GDM1 (cell line): ENCODE measurements at regions not wholly inside any gene's neighbourhood (a gene's known extent, or its start where the extent isn't known, plus 50 kb on each side); places are given as distances from the start of the nearest gene placed in this dataset.
"Not testable (repeated sequence)": the region's sequence is repeated elsewhere in the genome, so short reads cannot be mapped to it uniquely, and the experiment has no call there.

Experiments
- DNase-seq: peaks from one replicate; lab custom pipeline; 2025; lab: John Stamatoyannopoulos, UW

GRCh38 chr16:51542981-51543815 is 392.1 kb upstream of the SALL1 start:
- DNase-seq: no peak

DNA sequence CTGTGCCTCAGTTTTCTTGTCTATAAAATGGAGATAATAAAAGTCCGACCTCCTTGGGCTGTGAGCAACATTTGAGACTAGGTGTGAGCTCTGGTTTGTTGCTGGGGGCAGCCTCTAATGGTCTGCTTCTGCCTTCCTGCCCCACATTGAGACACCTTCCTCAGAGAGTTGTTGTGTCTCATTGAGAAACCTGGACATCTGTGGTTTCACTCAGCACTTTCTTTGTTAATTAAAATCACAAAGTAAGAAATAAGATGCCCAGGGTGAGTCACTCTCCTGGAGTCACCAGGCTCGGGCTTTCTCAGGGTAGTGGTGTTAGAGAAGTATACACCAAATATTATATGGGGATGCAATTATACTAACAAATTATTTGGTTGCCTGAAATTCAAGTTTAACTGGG is 389.2 kb upstream of the SALL1 start:
- DNase-seq: no peak

GRCh38 chr16:51538707-51539498 is 387.8 kb upstream of the SALL1 start:
- no peak for DNase-seq

GRCh38 chr16:51535591-51535990 is 384.5 kb upstream of the SALL1 start:
- DNase-seq: no peak

GRCh38 chr16:51532551-51532950 is 381.5 kb upstream of the SALL1 start:
- no peak for DNase-seq

GRCh38 chr16:51531271-51531670 is 380.2 kb upstream of the SALL1 start:
- no peak for DNase-seq

DNA sequence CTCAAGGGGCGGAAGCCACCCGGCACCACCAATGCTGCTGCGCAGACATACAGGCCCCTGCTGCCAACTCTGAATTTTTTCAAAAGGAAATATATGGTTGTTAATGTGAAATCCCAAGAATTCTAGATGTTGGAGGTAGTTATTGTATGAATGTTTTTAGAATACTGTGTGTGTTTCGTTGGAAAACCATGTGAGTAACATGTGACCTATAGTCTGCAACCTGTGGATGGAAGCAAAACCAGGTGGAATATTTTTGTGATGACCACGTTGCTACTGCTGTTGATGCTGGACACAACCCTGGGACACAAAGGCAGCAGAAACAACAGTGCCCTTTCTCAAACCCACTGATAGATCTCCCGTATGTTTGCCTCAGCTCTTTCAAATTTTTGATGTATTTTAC is 376.3 kb upstream of the SALL1 start:
- DNase-seq: no peak

- DNase-seq: no peak
Measured at GRCh38 chr16:51526621-51527020, 375.6 kb upstream of the SALL1 start.

DNA sequence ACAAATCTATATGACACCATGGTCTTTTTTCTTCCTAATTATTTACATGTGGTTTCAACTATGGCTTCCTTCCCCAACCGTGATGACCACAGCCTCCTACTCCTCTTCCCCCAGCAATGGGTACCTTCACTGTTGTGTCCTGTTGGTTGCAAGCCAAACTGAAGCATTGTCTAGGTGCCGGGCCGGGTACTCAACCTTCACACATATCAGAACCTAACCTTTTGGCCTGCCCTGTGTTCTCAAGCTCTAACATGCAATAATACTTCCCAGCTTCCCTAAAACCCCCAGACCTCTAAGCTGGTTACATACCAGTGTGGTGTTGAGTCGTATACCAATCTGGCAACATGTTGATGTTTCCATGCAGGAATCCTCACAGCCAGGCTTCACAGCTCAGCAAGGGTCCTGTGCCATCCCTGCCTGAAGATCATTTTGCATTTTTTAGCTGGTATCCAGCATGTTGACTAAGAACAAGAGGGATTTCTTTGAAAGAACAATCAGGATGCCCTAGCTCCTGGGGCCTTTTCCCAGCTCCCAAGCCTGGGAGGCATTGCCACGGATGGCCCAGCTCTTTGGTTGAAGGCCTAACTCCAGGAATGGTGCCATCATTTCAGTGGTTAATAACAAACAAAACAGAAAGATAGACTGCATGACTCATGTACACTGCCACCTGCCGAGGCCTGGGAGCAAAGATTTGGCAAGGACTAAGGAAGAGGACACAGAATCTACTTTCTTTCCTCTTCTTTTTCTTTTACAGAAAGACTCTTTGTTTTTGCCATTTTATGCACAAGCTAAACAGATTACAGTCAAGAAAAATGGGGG is 373.7 kb upstream of the SALL1 start:
- no peak for DNase-seq

- no peak for DNase-seq
Measured at GRCh38 chr16:51524070-51524469, 373.0 kb upstream of the SALL1 start.

DNA sequence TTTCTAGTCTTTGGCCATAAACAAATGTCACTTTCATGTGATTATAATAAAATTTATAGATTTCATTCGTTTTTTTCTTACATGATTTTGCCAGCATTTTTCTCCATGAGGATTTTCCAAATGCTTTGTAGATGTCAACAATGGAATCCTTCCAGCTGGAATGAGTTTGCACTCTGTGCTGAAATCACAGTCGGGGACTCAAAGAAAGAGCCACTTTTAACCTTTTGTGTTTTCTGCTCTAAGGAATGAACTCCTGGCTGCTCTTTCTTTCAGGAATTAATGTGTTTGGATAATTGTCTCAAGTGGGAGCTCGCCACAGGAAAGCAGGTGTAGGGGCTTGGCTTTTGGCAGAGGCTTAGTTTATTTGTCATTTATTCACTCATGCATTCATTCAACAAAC is 372.3 kb upstream of the SALL1 start:
- no peak for DNase-seq

DNA sequence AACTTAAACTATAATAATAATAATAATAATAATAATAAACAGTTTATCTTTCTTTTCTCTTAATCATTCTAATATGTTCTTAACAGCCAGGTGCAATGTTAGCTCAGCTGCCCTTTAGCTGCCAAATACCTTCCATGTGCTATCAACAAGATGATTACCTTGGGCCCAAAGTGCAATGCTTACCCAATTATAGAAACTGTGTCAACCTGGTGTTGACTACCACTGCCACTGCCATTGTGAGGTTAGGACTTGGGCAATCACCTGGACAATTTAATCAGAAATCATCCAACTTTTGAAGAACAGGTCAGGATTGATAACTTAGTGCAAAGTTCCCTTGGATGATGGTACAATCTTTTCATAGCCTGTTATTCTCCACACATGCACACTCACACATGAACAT is 371.8 kb upstream of the SALL1 start:
- DNase-seq: no peak

- DNase-seq: not testable (repeated sequence)
Measured at GRCh38 chr16:51516960-51517359, 365.9 kb upstream of the SALL1 start.

GRCh38 chr16:51510416-51510815 is 359.3 kb upstream of the SALL1 start:
- no peak for DNase-seq

GRCh38 chr16:51509336-51509735 is 358.3 kb upstream of the SALL1 start:
- DNase-seq: no peak

DNA sequence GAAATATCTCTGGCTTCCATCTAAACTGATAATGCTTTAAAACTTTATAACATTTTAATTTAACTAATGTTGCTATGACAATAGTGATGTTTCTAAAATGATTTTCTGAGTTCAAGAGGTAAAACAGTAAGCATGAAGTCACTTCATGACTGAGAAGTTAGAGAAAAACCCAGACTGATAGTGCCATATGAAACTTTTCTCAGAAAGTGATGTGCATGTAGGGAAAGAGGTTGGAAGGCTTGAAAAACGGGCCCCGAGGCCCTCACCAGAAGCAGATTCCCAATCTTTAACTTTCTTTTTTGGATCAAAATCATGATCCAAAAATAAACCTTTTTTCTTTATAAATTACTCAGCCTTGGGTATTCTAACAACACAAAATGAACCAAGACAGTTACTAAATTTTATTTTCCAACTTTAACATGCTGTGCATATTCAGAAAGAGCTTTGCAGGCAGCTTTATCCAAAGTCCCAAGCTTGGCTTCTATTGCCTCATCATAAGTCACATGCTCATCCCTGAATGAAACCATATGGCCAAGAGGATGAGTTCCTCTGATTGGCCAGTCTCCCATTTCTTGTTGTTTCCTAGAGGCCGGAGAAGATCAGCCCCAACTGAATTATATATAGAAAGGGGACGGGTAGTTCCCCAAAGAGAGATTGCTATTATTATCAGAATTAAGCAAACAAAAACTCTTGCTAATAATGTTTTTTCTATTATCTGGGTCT is 357.6 kb upstream of the SALL1 start:
- DNase-seq: no peak

DNA sequence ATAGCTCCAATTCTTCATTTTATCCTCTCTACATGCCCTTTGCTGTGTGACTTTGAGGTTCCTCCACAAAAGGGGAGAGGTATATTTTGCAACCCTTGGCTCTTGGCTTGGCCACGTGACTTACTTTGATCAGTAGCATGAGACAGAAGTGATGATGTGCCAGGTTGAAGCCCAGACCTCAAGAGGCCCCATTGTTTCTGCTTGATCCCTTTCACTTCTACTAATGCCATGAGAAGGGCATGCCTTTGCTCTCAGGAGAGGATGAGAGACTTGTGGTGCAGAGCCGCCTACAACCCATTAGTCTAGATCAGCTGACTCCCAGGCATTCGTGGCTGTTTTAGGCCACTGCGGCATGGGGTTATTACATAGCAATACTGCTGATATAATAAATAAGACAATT is 356.2 kb upstream of the SALL1 start:
- DNase-seq: no peak

GRCh38 chr16:51500306-51500705 is 349.2 kb upstream of the SALL1 start:
- DNase-seq: no peak

DNA sequence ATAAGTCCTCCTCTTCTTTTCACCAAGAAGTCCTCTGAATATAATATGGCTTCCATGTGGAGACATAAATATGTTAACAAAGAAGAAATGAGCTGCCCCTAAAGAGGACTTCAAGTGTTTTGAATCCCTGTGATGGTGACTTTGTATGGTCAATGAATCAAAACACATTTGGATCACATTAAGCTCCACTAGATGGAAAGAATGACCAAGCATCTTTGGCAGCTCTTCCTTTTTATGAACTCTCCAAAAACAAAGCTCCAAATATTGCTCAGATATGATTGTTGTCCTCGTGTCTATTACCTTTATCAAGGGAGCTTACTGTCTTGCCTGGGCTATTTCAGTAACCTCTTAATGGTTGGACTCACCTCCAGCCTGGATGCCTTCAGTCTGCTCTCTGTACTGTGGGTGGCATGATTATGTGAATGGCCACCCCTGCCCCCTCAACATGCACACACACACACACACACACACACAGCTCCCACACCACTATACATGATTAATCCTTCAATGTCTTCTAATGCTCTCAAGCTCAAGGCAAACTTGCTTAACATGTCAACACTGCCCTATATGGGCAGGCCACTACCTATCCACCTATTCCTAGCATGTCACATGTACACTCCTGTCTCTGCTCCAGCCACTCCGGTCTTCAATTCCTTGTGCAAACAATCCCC is 346.6 kb upstream of the SALL1 start:
- DNase-seq: no peak

GRCh38 chr16:51490866-51491265 is 339.8 kb upstream of the SALL1 start:
- DNase-seq: no peak

DNA sequence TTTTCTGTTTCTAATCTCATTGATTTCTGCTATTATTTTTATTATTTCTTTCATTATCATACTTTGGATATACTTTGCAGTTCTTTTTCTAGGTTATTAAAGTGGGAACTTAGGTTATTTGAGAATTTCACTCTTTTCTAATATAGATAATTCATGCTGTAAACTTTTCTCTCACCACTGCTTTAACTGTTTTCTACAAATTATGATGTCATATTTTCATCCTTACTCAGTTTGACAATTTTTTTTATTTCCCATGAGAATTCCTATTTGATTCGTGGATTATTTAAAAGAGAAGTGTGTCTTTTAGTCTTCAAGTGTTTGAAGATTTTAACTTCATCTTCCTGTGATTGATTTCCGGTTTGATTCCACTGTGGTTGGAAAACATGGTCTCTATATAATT is 336.8 kb upstream of the SALL1 start:
- DNase-seq: no peak
